AG09319 (cell line): ENCODE measurements at regions not wholly inside any gene's neighbourhood (a gene's known extent, or its start where the extent isn't known, plus 50 kb on each side); places are given as distances from the start of the nearest gene placed in this dataset.

ENCODE experiments used
- DNase-seq: peaks from one replicate; pipeline ENCODE4 v3.0.0-alpha.2; 2010; ENCODE audit warnings: low read depth; ENCODE audit errors: extremely low read depth
- TF ChIP-seq, protein P1 (sequence below): IDR thresholded peaks from 2 replicates; pipeline ENCODE4 v1.5.1; 2011; ENCODE audit warnings: low read depth, mild to moderate bottlenecking, inconsistent platforms, low read length, moderate library complexity

DNA sequence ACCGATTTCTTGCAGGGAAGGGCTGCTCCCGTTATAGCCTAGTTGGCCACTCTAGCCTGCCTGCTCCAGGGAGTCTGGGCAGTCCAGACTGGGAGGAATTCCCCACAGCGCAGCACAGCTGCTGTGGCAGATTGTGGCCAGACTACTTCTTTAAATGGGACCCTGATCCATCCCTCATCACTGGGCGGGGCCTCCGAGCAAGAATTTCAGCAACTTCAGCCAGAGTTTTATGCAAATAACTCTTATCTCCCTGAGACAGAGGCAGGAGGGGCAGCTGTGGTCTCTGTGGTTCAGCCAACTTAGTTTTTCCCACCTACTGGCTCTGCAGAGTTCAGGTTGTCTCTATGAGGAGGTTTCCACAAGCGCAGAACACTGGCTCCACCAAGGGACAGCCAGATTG lies 1583.2 kb downstream of the SUCLG1 start:
- DNase-seq = no peak
- TF ChIP-seq, protein P1, sequence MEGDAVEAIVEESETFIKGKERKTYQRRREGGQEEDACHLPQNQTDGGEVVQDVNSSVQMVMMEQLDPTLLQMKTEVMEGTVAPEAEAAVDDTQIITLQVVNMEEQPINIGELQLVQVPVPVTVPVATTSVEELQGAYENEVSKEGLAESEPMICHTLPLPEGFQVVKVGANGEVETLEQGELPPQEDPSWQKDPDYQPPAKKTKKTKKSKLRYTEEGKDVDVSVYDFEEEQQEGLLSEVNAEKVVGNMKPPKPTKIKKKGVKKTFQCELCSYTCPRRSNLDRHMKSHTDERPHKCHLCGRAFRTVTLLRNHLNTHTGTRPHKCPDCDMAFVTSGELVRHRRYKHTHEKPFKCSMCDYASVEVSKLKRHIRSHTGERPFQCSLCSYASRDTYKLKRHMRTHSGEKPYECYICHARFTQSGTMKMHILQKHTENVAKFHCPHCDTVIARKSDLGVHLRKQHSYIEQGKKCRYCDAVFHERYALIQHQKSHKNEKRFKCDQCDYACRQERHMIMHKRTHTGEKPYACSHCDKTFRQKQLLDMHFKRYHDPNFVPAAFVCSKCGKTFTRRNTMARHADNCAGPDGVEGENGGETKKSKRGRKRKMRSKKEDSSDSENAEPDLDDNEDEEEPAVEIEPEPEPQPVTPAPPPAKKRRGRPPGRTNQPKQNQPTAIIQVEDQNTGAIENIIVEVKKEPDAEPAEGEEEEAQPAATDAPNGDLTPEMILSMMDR = no peak

DNA sequence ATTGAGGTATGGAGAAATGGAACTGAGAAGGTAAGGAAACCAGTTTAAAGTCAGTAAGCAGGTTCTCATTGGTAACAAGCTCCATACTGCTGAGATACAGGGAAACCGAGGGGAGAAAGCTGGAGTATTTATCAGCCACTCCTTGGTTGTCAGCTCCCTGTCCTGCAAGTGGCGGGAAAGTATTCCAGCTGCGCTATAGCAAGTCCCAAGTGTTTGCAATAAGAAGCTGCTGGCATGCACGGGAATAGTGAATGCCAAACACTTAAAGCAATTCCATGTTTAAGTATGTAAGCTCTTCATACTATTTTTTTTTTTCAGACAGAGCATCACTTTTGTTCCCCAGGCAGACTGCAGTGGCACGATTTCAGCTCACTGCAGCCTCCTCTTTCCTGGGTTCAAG lies 1601.1 kb downstream of the SUCLG1 start:
- TF ChIP-seq, protein P1 = no peak
- no peak for DNase-seq

GRCh38 chr2:82853299-82853698 lies 1605.8 kb downstream of the SUCLG1 start:
- TF ChIP-seq, protein P1 = no peak

GRCh38 chr2:82852787-82853186 lies 1606.3 kb downstream of the SUCLG1 start:
- TF ChIP-seq, protein P1 = no peak
- no peak for DNase-seq

More at GRCh38 chr2:82853299-82853698, 1605.8 kb downstream of the SUCLG1 start:
- DNase-seq = no peak

DNA sequence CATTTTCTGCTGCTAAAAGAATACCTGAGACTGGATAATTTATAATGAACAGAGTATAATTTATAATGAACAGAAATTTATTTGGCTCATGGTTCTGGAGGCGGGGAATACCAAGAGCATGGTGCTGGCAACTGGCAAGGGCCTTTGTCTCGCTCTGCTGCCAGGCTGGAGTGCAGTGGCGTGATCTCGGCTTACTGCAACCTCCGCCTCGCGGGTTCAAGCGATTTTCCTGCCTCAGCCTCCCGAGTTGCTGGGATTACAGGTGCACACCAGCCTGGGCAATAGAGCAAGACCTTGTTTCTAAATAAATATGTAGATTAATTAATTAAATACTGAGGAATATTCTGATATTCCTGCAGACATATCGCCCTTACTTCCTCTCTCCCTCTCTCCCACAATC lies 1610.8 kb downstream of the SUCLG1 start:
- DNase-seq = no peak
- TF ChIP-seq, protein P1 = no peak

- DNase-seq = no peak
- TF ChIP-seq, protein P1 = no peak
These were observed 1620.0 kb downstream of the SUCLG1 start for GRCh38 chr2:82839036-82839435.

- DNase-seq = no peak
- TF ChIP-seq, protein P1 = no peak
These were observed 1621.3 kb downstream of the SUCLG1 start for GRCh38 chr2:82837588-82838304.
